H1 (cell line): ENCODE measurements at regions not wholly inside any gene's neighbourhood (a gene's known extent, or its start where the extent isn't known, plus 50 kb on each side); places are given as distances from the start of the nearest gene placed in this dataset.

Source experiments
- CTCF ChIA-PET: fragments of 300-600 bp; sonication (Branson Sonifier 250); formaldehyde crosslinking; loops from one replicate; lab custom pipeline; 2021; ENCODE audit not compliant: partially characterized antibody; lab: Charles Lee
- POLR2A ChIA-PET: fragments of 300-600 bp; sonication (Branson Sonifier 250); formaldehyde crosslinking; loops from one replicate; lab custom pipeline; 2021; ENCODE audit warnings: inconsistent platforms; ENCODE audit not compliant: partially characterized antibody; lab: Charles Lee
- DNase-seq, 2 experiments: peaks; one replicate each; pipeline versions ENCODE4 v3.0.0 to v3.0.0-alpha.2; 2010 to 2022; ENCODE audit warnings: low spot score in 2 of 2, low read depth in 1 of 2, mixed read lengths in 1 of 2
- FAIRE-seq: peaks from 2 replicates; lab custom pipeline; 2011; peaks lifted over from hg19 to GRCh38; lab: Jason Lieb, UNC
- H2AFZ ChIP-seq: 2 replicates; pipeline ENCODE4 v1.8.1; 2012; ENCODE audit warnings: low read length, inconsistent platforms
- H2AK5ac ChIP-seq: 2 replicates; pipeline ENCODE4 v1.6.1; 2013; ENCODE audit warnings: low read depth, low read length
- H2BK120ac ChIP-seq: replicated peaks from 2 replicates; pipeline ENCODE3; 2013; ENCODE audit warnings: low read depth, low read length, inconsistent platforms
- H2BK12ac ChIP-seq: 2 replicates; pipeline ENCODE4 v1.6.1; 2013; ENCODE audit warnings: low read depth, low read length
- H2BK15ac ChIP-seq: 2 replicates; pipeline ENCODE4 v1.6.1; 2013; ENCODE audit warnings: low read length
- H2BK20ac ChIP-seq: 2 replicates; pipeline ENCODE4 v1.6.1; 2013; ENCODE audit warnings: low read length
- H2BK5ac ChIP-seq: 2 replicates; pipeline ENCODE4 v1.6.1; 2013; ENCODE audit warnings: low read depth, low read length
- H3K14ac ChIP-seq: 2 replicates; pipeline ENCODE4 v1.6.1; 2013; ENCODE audit warnings: inconsistent platforms; ENCODE audit not compliant: insufficient read length
- H3K18ac ChIP-seq: 2 replicates; pipeline ENCODE4 v1.6.1; 2013; ENCODE audit warnings: low read length; ENCODE audit errors: extremely low read depth
- H3K23ac ChIP-seq: 2 replicates; pipeline ENCODE4 v1.6.1; 2013; ENCODE audit warnings: inconsistent platforms; ENCODE audit not compliant: insufficient read length
- H3K23me2 ChIP-seq: 2 replicates; pipeline ENCODE4 v1.6.1; 2013; ENCODE audit warnings: low read depth, low read length
- H3K27ac ChIP-seq: 2 replicates; pipeline ENCODE4 v1.6.1; 2011; ENCODE audit warnings: low read depth, low read length, inconsistent platforms
- H3K27me3 ChIP-seq, 4 experiments: replicated peaks in 1 of 4; 1 replicate in 1 of 4; 2 replicates in 3 of 4; pipeline versions ENCODE4 v1.6.1 to v1.8.1; 2011 to 2013; ENCODE audit warnings: low read length in 3 of 4, mild to moderate bottlenecking in 3 of 4, inconsistent platforms in 2 of 4, mixed read lengths in 2 of 4, moderate library complexity in 1 of 4; ENCODE audit not compliant: control insufficient read depth in 3 of 4, insufficient read depth in 3 of 4; ENCODE audit errors: extremely low read depth in 1 of 4
- H3K36me3 ChIP-seq, 4 experiments: 2 replicates each; pipeline versions ENCODE4 v1.6.1 to v1.8.1; 2011 to 2013; ENCODE audit warnings: mild to moderate bottlenecking in 4 of 4, low read length in 3 of 4, moderate library complexity in 2 of 4, control low read depth in 1 of 4, inconsistent platforms in 1 of 4; ENCODE audit not compliant: insufficient read depth in 4 of 4, control insufficient read depth in 2 of 4
- H3K4ac ChIP-seq: replicated peaks from 2 replicates; pipeline ENCODE3; 2013; ENCODE audit warnings: low read length, low read depth, mixed read lengths, inconsistent platforms; ENCODE audit not compliant: insufficient read length
- H3K4me1 ChIP-seq, 4 experiments: replicated peaks in 1 of 4; 1 replicate in 1 of 4; 2 replicates in 3 of 4; pipeline versions ENCODE4 v1.6.1 to v1.8.1; 2011 to 2013; ENCODE audit warnings: low read length in 3 of 4, inconsistent platforms in 2 of 4, mixed read lengths in 1 of 4; ENCODE audit not compliant: insufficient read depth in 4 of 4, control insufficient read depth in 3 of 4
- H3K4me2 ChIP-seq, 2 experiments: 2 replicates each; pipeline versions ENCODE4 v1.6.1 to v1.8.1; 2011 to 2013; ENCODE audit warnings: low read depth in 2 of 2, low read length in 2 of 2, control low read depth in 1 of 2, inconsistent platforms in 1 of 2, mild to moderate bottlenecking in 1 of 2; ENCODE audit not compliant: insufficient read depth in 1 of 2
- H3K4me3 ChIP-seq, 4 experiments: fragments of 200-600, 300-600 bp in 1 of 4; sonication (generic), shearing (Covaris generic), sonication (Bioruptor Twin) in 1 of 4; 2 replicates each; pipeline versions ENCODE4 v1.5.1 to v1.8.1; 2011 to 2016; ENCODE audit warnings: low read length in 4 of 4, low read depth in 3 of 4, control low read depth in 2 of 4, inconsistent platforms in 2 of 4, mild to moderate bottlenecking in 2 of 4, mixed read lengths in 1 of 4, moderate library complexity in 1 of 4; ENCODE audit not compliant: insufficient read depth in 2 of 4; ENCODE audit errors: extremely low read depth in 1 of 4
- H3K56ac ChIP-seq: replicated peaks from 2 replicates; pipeline ENCODE3; 2013; ENCODE audit warnings: low read depth, mild to moderate bottlenecking, mixed read lengths, low read length, inconsistent platforms; ENCODE audit not compliant: insufficient read length
- H3K79me1 ChIP-seq: 2 replicates; pipeline ENCODE4 v1.6.1; 2013; ENCODE audit warnings: low read depth, low read length, control low read depth
- H3K79me2 ChIP-seq, 2 experiments: 2 replicates each; pipeline versions ENCODE4 v1.6.1 to v1.8.1; 2012 to 2013; ENCODE audit warnings: low read length in 2 of 2, mild to moderate bottlenecking in 2 of 2, inconsistent platforms in 1 of 2; ENCODE audit not compliant: insufficient read depth in 2 of 2, control insufficient read depth in 1 of 2
- H3K9ac ChIP-seq, 4 experiments: replicated peaks in 1 of 4; 1 replicate in 1 of 4; 2 replicates in 3 of 4; pipeline versions ENCODE4 v1.6.1 to v1.8.1; 2011 to 2013; ENCODE audit warnings: low read depth in 3 of 4, low read length in 3 of 4, control low read depth in 2 of 4, mild to moderate bottlenecking in 2 of 4, moderate library complexity in 2 of 4, inconsistent platforms in 1 of 4; ENCODE audit errors: extremely low read depth in 1 of 4
- H3K9me3 ChIP-seq, 2 experiments: 2 replicates each; pipeline versions ENCODE4 v1.6.1 to v1.8.1; 2012 to 2013; ENCODE audit warnings: mild to moderate bottlenecking in 2 of 2, moderate library complexity in 2 of 2, control low read depth in 1 of 2, inconsistent platforms in 1 of 2, low read depth in 1 of 2, low read length in 1 of 2, mixed read lengths in 1 of 2; ENCODE audit not compliant: insufficient read depth in 2 of 2
- H4K20me1 ChIP-seq, 2 experiments: replicated peaks in 1 of 2; 2 replicates each; pipeline versions ENCODE3 to v1.8.1; 2011 to 2013; ENCODE audit warnings: inconsistent platforms in 2 of 2, low read length in 2 of 2, mild to moderate bottlenecking in 1 of 2; ENCODE audit not compliant: insufficient read depth in 2 of 2, control insufficient read depth in 1 of 2
- H4K5ac ChIP-seq: 2 replicates; pipeline ENCODE4 v1.6.1; 2013; ENCODE audit warnings: low read length, low read depth, mixed read lengths, inconsistent platforms; ENCODE audit not compliant: insufficient read length
- H4K8ac ChIP-seq: 2 replicates; pipeline ENCODE4 v1.8.0; 2013; ENCODE audit warnings: mild to moderate bottlenecking, moderate library complexity, low read length, inconsistent platforms; ENCODE audit not compliant: insufficient read depth; ENCODE audit errors: extremely low read depth
- H4K91ac ChIP-seq: replicated peaks from 2 replicates; pipeline ENCODE3; 2013; ENCODE audit warnings: low read length, mixed read lengths, inconsistent platforms; ENCODE audit not compliant: insufficient read length
- CBX5 ChIP-seq: fragments of 300-800, 300-1000 bp; sonication (generic); IDR thresholded peaks from 2 replicates; pipeline ENCODE4 v1.7.1; 2016; ENCODE audit warnings: antibody characterized with exemption, low read length, low read depth
- RBBP5 ChIP-seq: IDR thresholded peaks from 2 replicates; pipeline ENCODE4 v1.7.1; 2012; ENCODE audit warnings: low read depth, mild to moderate bottlenecking, inconsistent platforms, low read length, moderate library complexity, borderline replicate concordance
- RXRA ChIP-seq: IDR thresholded peaks from 2 replicates; pipeline ENCODE4 v1.6.1; 2011; ENCODE audit warnings: low read depth, mild to moderate bottlenecking, low read length, moderate library complexity; ENCODE audit not compliant: insufficient read depth
- YY1 ChIP-seq: IDR thresholded peaks from 2 replicates; pipeline ENCODE4 v1.6.1; 2011; ENCODE audit warnings: low read depth, mild to moderate bottlenecking, low read length
- WGBS, 2 experiments: shearing (Covaris generic) in 1 of 2; methylation state at CpG; one replicate each; pipeline versions ENCODE4 v1.1.6 to v1.1.7; 2013 to 2015; ENCODE audit warnings: low lambda C conversion rate in 2 of 2, mixed read lengths in 2 of 2, inconsistent platforms in 1 of 2, low coverage in 1 of 2, missing lambda C conversion rate in 1 of 2; ENCODE audit not compliant: insufficient replicate concordance in 2 of 2, insufficient coverage in 1 of 2, insufficient read length in 1 of 2; ENCODE audit errors: extremely low coverage in 1 of 2, missing lambda C conversion rate in 1 of 2; 5-methylcytosine and 5-hydroxymethylcytosine counted together
- TF ChIP-seq, protein P1 (sequence below): IDR thresholded peaks from 2 replicates; pipeline ENCODE4 v1.6.1; 2012; ENCODE audit warnings: inconsistent platforms

GRCh38 chr5:25881318-25882036 lies 1156.9 kb downstream of the CDH9 start:
- H4K20me1 ChIP-seq, result no peaks in the 10 kb centered on the region

More at GRCh38 chr5:25881318-25882036, 1156.9 kb downstream of the CDH9 start:
- Histone ChIP-seq H2BK5ac (no peak overlapping the region), H3K23me2 (no peaks in the 10 kb centered on the region), H3K18ac (no peak overlapping the region), H2BK12ac (no peak overlapping the region), H2AFZ (no peak overlapping the region), H3K4me3 (no peak overlapping the region), H2AK5ac (no peak overlapping the region), H3K27ac (no peak overlapping the region), H3K23ac (no peak overlapping the region), H4K8ac (no peak overlapping the region), H3K79me2 (no peaks in the 10 kb centered on the region), H2BK20ac (no peak overlapping the region), H3K4me2 (no peak overlapping the region), H4K5ac (no peak overlapping the region), H2BK120ac (no peak overlapping the region), H3K9ac (no peak overlapping the region), H3K4me1 (no peaks in the 10 kb centered on the region), H3K27me3 (no peaks in the 10 kb centered on the region), H3K14ac (no peak overlapping the region), H3K79me1 (no peaks in the 10 kb centered on the region), H3K56ac (no peak overlapping the region), H3K36me3 (no peaks in the 10 kb centered on the region), H3K4ac (no peak overlapping the region), H4K91ac (no peak overlapping the region), H3K9me3 (no peaks in the 10 kb centered on the region), H2BK15ac (no peak overlapping the region)
- ChIA-PET POLR2A (interaction anchor here (0.6 kb wide), 1 partner anchor 993 kb away, joined by 4 read pairs; no protein-coding TSS in a partner anchor), CTCF (interaction anchor here (0.6 kb wide), 1 partner anchor 123 kb away, joined by 3 read pairs; no protein-coding TSS in a partner anchor)
- FAIRE-seq, result no peak
- TF ChIP-seq YY1 (no peak), RXRA (no peak), CBX5 (no peak), RBBP5 (no peak)
- TF ChIP-seq, protein P1, sequence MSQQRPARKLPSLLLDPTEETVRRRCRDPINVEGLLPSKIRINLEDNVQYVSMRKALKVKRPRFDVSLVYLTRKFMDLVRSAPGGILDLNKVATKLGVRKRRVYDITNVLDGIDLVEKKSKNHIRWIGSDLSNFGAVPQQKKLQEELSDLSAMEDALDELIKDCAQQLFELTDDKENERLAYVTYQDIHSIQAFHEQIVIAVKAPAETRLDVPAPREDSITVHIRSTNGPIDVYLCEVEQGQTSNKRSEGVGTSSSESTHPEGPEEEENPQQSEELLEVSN, result no peak
- no peak for DNase-seq
- WGBS, 2 experiments, result 97 to 100% methylated on average over 2 to 6 of the region's 6 CpGs
